Prostate gland (tissue), 2 donors: ENCODE measurements at regions not wholly inside any gene's neighbourhood (a gene's known extent, or its start where the extent isn't known, plus 50 kb on each side); places are given as distances from the start of the nearest gene placed in this dataset.

Experiments used
- CTCF ChIP-seq, 4 experiments: fragments of 200-600 bp in 2 of 4; fragments of 450-650 bp in 2 of 4; sonication (generic) in 2 of 4; IDR thresholded peaks; 1 replicate in 3 of 4; 2 replicates in 1 of 4; pipeline ENCODE4 v1.5.1; 2016 to 2019; ENCODE audit warnings: antibody characterized with exemption in 4 of 4, mild to moderate bottlenecking in 2 of 4, moderate library complexity in 2 of 4
- POLR2AphosphoS5 ChIP-seq: sonication (generic); formaldehyde crosslinking; IDR thresholded peaks from one replicate; pipeline ENCODE4 v1.6.1; 2017; ENCODE audit warnings: antibody characterized with exemption

GRCh38 chr2:78646533-78647364, 378.8 kb upstream of the REG3G start:
- TF ChIP-seq POLR2AphosphoS5 (no peak), CTCF (IDR thresholded peaks at IDR 0.05) (no peak)
